Vagina (tissue), 2 donors: ENCODE measurements at regions not wholly inside any gene's neighbourhood (a gene's known extent, or its start where the extent isn't known, plus 50 kb on each side); places are given as distances from the start of the nearest gene placed in this dataset.

Source experiments
- CTCF ChIP-seq, 3 experiments: fragments of 450-650 bp in 2 of 3; fragments of 200-600 bp in 1 of 3; sonication (generic) in 1 of 3; IDR thresholded peaks; one replicate each; pipeline ENCODE4 v1.5.1; 2017 to 2019; ENCODE audit warnings: antibody characterized with exemption in 3 of 3, mild to moderate bottlenecking in 2 of 3, moderate library complexity in 2 of 3
- POLR2A ChIP-seq, 2 donors: fragments of 450-650 bp; IDR thresholded peaks; one replicate each; pipeline ENCODE4 v1.6.1; 2017; ENCODE audit warnings: antibody characterized with exemption in 2 of 2, mild to moderate bottlenecking in 2 of 2, moderate library complexity in 2 of 2

GRCh38 chr2:7745369-7745768, 828.2 kb downstream of the RNF144A start:
- TF ChIP-seq CTCF (IDR thresholded peaks at IDR 0.05) (no peak), POLR2A (IDR thresholded peaks at IDR 0.05) (no peak)
